ENCODE measurements at regions not wholly inside any gene's neighbourhood (a gene's known extent, or its start where the extent isn't known, plus 50 kb on each side); places are given as distances from the start of the nearest gene placed in this dataset.

DNA sequence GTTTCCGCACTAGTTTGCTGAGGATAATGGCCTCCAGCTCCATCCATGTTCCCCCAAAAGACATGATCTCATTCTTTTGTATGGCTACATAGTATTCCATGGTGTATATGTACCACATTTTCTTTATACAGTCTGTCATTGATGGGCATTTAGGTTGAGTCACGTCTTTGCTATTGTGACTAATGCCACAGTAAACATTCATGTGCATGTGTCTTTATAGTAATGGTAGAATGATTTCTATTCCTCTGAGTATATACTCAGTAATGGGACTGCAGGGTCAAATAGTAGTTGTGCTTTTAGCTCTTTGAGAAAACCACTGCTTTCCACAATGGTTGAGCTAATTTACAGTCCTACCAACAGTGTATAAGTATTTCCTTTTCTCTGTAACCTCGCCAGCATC is 78.3 kb upstream of the BCL9 start:
- TF ChIP-seq POLR2A (IDR thresholded peaks at IDR 0.05) = no peak
- TF ChIP-seq, protein P1, sequence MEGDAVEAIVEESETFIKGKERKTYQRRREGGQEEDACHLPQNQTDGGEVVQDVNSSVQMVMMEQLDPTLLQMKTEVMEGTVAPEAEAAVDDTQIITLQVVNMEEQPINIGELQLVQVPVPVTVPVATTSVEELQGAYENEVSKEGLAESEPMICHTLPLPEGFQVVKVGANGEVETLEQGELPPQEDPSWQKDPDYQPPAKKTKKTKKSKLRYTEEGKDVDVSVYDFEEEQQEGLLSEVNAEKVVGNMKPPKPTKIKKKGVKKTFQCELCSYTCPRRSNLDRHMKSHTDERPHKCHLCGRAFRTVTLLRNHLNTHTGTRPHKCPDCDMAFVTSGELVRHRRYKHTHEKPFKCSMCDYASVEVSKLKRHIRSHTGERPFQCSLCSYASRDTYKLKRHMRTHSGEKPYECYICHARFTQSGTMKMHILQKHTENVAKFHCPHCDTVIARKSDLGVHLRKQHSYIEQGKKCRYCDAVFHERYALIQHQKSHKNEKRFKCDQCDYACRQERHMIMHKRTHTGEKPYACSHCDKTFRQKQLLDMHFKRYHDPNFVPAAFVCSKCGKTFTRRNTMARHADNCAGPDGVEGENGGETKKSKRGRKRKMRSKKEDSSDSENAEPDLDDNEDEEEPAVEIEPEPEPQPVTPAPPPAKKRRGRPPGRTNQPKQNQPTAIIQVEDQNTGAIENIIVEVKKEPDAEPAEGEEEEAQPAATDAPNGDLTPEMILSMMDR (IDR thresholded peaks at IDR 0.05) = no peak

Data from thyroid gland (tissue), 4 donors.